ENCODE measurements at regions not wholly inside any gene's neighbourhood (a gene's known extent, or its start where the extent isn't known, plus 50 kb on each side); places are given as distances from the start of the nearest gene placed in this dataset.

DNA sequence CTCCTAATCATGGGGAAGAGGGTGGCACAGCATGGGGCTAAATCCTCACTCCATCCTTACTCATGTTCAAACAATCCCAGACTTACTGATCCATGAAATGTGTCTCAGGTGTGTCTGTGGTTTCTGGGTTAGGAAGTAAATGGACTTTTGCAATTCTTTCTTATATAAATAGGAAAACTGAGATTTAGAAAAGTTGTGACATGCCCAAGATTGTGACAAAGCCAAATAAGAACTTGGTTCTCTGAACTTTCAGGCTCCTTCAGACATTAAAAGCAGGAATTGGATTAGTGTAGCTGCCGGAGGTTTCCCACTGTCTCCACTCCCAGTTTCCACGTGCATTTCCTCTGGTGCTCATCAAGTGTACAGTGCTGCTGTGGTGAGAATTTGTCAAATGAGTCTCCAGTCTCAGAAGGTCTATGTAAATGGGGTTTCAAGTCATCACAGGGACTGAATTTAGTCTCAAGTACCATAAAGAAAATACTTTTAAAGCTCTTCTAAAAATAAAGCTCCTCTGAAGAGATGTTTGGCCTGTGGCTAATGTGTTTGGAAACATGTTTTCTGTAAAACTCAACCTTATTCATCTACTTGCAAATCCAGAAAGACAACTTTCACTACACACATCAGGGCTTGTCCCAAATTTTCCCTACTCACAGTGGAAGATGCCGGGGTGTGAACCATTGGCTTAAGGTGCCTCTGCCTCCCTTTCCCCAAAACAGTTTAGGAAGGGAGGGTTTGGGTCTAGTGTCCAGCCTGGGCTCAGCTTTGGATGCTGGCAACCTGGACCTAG lies 115.2 kb downstream of the NGF start:
- TF ChIP-seq POLR2A (IDR thresholded peaks at IDR 0.05; ENCODE audit: low read length) (no peak), GATA1 (IDR thresholded peaks at IDR 0.05; ENCODE audit: low read depth, low read length) (no peak)

Data from erythroblast (primary cell).